ENCODE measurements at regions not wholly inside any gene's neighbourhood (a gene's known extent, or its start where the extent isn't known, plus 50 kb on each side); places are given as distances from the start of the nearest gene placed in this dataset.

DNA sequence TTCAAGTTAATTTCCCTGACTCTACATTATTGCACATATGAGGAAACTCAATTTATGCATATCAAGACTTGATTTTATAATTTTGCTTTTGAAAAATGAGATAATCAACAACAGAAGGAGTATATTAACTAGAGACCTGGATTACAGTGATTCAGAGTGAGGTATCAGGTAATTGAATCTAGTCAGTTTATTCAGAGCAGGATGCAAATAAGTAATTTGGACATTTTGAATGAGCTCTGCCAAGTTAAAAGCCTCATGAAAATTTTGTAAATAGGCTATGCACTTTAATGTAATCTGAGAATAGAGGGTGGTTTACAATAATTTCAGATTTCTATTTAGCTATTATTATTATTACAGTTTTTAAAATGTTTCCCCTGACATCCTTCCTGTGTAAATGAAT, 203.7 kb upstream of the EMCN start:
- TF ChIP-seq, protein P1, sequence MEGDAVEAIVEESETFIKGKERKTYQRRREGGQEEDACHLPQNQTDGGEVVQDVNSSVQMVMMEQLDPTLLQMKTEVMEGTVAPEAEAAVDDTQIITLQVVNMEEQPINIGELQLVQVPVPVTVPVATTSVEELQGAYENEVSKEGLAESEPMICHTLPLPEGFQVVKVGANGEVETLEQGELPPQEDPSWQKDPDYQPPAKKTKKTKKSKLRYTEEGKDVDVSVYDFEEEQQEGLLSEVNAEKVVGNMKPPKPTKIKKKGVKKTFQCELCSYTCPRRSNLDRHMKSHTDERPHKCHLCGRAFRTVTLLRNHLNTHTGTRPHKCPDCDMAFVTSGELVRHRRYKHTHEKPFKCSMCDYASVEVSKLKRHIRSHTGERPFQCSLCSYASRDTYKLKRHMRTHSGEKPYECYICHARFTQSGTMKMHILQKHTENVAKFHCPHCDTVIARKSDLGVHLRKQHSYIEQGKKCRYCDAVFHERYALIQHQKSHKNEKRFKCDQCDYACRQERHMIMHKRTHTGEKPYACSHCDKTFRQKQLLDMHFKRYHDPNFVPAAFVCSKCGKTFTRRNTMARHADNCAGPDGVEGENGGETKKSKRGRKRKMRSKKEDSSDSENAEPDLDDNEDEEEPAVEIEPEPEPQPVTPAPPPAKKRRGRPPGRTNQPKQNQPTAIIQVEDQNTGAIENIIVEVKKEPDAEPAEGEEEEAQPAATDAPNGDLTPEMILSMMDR (IDR thresholded peaks at IDR 0.05) = no peak

DNA sequence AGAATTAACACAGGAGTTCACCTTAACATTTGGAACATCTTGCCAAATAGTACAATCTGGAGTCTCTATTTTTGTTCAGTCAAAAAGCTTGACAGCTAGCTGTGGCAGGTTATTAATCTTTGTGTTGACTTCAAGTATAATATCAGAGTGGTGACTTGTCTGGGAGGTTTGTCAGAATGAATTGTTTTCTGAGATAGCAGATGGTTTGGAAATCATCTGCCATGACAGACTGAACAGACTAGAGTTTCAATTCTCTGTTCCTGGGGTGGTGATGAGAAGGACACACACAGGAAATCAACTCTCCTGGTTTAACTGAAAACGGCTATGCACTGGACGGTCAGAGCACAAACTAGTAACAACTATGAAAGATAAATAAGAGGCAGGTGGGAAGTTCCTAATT, 203.3 kb upstream of the EMCN start:
- TF ChIP-seq, protein P1 (IDR thresholded peaks at IDR 0.05) = no peak

DNA sequence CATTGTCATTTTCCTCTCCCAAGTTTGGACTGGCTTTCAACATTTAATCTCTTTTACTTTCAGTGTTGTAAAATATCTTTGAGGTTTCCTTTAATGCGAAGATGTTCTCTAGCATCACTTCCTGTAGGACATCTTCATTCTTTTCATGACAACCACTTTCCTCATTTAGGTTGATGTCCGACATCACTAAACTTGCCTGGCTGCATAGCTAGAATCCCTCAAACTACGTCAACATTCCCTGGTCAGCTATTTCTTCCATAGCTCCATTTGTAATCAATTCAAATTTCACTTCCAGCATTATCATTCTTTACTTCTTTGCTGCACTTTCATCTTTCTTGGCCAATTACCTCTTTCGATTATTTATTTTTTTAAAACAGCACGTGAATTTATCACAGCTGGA, 198.6 kb upstream of the EMCN start:
- TF ChIP-seq, protein P1 (IDR thresholded peaks at IDR 0.05) = no peak

DNA sequence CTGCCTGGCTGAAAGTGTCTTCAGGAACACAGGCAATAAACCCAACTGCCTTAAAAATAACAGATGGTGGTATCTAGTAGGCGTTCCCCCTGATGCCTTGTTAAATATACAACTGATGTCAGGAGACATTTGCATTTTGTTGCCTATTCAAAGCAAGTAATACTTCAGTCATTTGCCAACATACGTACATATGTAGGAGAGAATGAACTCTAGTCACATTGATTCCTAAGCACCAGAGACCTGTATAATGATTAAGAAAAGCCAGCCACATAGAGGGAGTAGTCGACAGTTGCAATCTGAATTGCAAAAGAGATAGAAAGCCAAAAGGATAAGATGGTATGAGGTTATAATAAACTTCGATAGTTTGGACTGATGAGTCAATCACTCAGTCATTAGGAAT, 191.0 kb upstream of the EMCN start:
- TF ChIP-seq, protein P1 (IDR thresholded peaks at IDR 0.05) = no peak

DNA sequence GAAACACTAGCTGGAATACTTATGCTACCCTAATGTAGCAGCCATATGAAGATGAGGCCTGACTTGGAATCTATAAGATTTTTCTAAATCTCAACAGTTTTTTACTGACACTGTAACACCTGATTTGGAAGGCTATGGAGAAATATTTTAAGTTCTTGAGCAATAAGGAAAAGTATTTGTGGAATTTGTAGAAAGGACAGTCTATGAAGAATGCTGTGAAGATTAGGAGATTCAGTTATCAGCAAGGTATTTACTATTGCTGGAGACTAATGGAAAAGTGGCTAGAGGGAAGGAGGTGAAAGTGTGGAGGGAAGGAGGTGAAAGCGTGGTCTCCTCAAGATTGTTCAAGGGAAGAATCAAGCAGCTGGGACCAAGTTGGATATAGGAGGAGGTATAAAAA, 190.0 kb upstream of the EMCN start:
- TF ChIP-seq, protein P1 (IDR thresholded peaks at IDR 0.05) = no peak

DNA sequence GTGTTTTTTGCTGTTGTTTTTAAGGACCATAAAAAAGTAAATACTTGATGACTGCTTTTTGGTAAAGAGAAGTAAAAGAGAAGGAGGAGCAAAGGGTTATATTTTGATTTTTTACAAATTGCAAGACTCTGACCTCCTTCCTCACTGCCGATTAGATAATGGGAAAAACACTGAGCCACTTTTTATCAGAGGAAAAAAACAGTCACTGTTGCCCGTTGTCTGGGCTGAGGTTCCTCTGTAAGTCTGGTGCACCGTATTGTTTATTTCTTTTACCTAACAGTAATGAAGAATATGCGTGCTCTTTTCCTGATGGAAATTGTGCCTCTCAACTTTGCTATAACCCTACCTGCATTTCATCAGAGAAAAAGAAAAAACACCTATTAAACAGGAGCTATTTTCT, 178.7 kb upstream of the EMCN start:
- TF ChIP-seq, protein P1 (IDR thresholded peaks at IDR 0.05) = no peak

DNA sequence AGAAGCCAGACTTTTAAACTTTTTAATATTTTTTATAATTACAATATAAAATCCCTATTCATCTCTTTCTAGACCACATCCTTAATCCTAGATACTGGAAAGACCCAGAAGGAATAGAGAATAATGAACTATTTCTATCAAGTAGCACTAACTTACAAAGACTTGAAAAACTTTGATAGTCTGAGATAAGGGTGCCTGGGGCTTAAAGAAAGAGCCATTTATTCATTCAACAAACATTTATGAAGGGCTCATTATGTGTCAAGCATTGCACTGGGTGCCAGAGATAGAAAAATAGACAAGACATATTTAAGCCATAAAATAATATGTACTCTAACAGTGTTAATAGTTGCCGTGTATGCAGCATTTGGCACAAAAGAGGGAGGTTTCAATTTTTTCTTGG, 178.0 kb upstream of the EMCN start:
- TF ChIP-seq, protein P1 (IDR thresholded peaks at IDR 0.05) = no peak

DNA sequence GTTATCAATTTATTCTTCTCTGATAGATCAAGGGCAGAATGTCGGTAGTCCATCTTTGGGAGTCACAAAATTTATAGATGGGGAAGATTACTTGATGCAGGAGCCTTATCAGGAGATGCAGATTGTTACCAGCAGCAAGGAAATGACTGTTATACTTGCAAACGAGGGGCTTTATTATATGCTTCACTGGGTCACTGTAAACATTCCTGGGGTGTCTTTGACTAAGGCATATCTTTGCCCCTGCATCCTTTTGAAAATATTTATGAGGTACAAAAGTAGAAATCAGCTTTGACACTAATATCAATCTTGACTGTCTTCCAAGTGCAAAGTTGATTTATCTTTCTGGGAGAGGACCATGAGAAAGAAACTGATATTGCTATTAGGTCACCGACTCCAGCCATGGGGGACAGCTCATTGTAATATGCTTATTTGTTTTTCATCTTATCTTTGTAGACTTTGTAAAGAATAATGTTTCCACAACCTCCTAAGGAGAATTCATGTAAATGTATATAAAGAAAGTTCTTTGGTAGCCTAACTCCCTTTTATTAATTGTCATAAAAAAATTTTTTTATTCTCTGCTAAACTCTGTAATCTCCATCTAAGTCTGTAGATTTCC, 177.3 kb upstream of the EMCN start:
- TF ChIP-seq, protein P1 (IDR thresholded peaks at IDR 0.05) = no peak

All from LNCAP (cell line).